ENCODE measurements at regions not wholly inside any gene's neighbourhood (a gene's known extent, or its start where the extent isn't known, plus 50 kb on each side); places are given as distances from the start of the nearest gene placed in this dataset.

DNA sequence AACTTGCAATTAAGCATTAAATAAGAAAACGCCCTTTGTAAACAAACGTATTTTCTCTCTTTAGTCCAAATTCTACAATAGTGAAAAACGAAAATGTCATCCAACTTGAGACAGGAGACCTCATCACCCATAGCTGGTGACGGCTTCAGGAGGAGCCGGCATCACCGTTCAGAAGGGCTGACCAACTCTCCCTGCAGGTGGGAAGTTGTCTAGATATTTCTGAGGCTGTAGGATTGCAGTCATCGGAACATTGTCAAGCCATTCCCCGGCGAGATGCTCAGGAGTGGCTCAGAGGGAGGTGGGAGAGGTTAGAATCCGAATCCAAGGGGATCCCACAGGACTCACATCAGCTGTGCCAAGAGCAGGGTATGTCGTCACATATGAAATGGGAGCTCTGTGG, 76.7 kb downstream of the RBFOX3 start:
- Histone ChIP-seq H3K27ac (no peak overlapping the region), H3K27me3 (peaks cover 0 to 3% of the 10 kb centered on the region in 2 donors), H3K9me3 (no peaks in the 10 kb centered on the region), H3K4me3 (no peak overlapping the region), H3K36me3 (replicated peaks in 1 of 2; ENCODE audit: insufficient read depth in 1 of 2, low read depth in 2 of 2) (no peaks in the 10 kb centered on the region), H3K4me1 (no peaks in the 10 kb centered on the region)
- intact Hi-C loops (cut with DNase I) = no loop called here
- ATAC-seq (no peak), DNase-seq (no peak)
- TF ChIP-seq CTCF (IDR thresholded peaks at IDR 0.05) = no peak
- no peak for TF ChIP-seq POLR2A (IDR thresholded peaks at IDR 0.05)
- WGBS, 2 donors = 52 to 57% methylated on average over 10 to 11 of the region's 11 CpGs

DNA sequence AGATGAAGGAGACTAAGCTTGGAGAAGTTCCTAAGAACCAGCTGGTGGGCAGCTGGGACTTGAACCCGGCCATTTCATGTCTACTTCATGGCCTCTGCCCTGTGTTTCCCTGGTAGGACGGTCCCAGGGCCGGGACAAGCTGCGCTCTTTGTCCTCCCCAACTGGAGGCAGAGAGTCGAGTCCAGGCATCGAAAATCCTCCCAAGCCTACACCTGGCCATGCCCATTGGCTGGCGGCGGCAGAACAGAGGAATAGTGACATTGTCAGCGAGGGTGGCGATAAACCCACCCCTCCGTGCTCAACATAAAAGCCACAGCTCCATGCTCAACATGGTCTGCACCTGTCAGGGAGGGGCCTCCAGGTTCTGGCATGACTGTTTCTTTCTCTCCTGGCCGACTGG, 77.7 kb downstream of the RBFOX3 start:
- ATAC-seq (no peak), DNase-seq (no peak)
- H3K36me3 ChIP-seq (replicated peaks in 1 of 2; ENCODE audit: insufficient read depth in 1 of 2, low read depth in 2 of 2) = no peaks in the 10 kb centered on the region
- H3K4me3 ChIP-seq = no peak overlapping the region
- peaks cover 0 to 3% of the 10 kb centered on the region in 2 donors for H3K27me3 ChIP-seq
- no peak overlapping the region for H3K27ac ChIP-seq
- H3K4me1 ChIP-seq = no peaks in the 10 kb centered on the region
- WGBS, 2 donors = 45 to 64% methylated on average over 3 to 12 of the region's 12 CpGs
- H3K9me3 ChIP-seq = no peaks in the 10 kb centered on the region
- intact Hi-C loops (cut with DNase I) = no loop called here
- TF ChIP-seq CTCF (IDR thresholded peaks at IDR 0.05) (no peak), POLR2A (IDR thresholded peaks at IDR 0.05) (no peak)

DNA sequence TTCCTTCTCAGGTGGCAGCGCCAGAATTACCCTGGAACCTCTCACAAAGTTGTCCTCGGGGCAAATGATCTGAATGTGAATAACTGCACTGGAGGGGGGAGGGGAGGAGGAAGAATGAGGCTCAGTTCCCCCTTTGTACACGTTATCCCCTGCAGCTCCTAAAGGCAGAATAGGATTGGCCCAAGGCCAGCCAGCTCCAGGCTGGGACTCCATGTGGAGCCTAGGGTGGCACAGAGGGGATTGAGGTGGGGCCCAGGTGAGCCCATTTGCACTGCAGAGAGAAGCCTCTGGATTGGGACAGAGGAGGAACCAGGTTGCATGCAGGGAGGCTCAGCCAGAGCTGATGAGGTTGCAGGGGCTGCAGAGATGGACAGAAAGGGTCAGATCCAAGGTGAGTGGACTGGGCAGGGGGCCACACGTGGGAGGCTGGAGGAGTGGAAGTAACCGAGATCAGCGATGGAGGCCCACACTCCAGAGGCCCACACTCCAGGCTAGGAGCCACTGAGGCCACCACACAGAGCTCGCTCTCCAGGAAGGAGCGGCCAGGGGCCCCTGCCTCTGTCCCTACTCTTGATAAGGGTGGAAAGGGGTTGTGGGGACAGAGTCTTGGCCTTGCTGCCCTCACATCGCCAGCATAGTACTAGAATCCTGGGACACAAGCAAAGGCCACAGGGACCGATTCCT, 78.6 kb downstream of the RBFOX3 start:
- H3K27me3 ChIP-seq = peaks cover 0 to 3% of the 10 kb centered on the region in 2 donors
- H3K9me3 ChIP-seq = no peaks in the 10 kb centered on the region
- no peak for DNase-seq
- intact Hi-C loops (cut with DNase I) = no loop called here
- no peak for ATAC-seq
- no peaks in the 10 kb centered on the region for H3K36me3 ChIP-seq (replicated peaks in 1 of 2; ENCODE audit: insufficient read depth in 1 of 2, low read depth in 2 of 2)
- no peak overlapping the region for H3K27ac ChIP-seq
- H3K4me1 ChIP-seq = no peaks in the 10 kb centered on the region
- TF ChIP-seq CTCF (IDR thresholded peaks at IDR 0.05) = no peak
- TF ChIP-seq POLR2A (IDR thresholded peaks at IDR 0.05) = no peak
- no peak overlapping the region for H3K4me3 ChIP-seq
- WGBS, 2 donors = 38 to 54% methylated on average over 4 to 10 of the region's 10 CpGs

DNA sequence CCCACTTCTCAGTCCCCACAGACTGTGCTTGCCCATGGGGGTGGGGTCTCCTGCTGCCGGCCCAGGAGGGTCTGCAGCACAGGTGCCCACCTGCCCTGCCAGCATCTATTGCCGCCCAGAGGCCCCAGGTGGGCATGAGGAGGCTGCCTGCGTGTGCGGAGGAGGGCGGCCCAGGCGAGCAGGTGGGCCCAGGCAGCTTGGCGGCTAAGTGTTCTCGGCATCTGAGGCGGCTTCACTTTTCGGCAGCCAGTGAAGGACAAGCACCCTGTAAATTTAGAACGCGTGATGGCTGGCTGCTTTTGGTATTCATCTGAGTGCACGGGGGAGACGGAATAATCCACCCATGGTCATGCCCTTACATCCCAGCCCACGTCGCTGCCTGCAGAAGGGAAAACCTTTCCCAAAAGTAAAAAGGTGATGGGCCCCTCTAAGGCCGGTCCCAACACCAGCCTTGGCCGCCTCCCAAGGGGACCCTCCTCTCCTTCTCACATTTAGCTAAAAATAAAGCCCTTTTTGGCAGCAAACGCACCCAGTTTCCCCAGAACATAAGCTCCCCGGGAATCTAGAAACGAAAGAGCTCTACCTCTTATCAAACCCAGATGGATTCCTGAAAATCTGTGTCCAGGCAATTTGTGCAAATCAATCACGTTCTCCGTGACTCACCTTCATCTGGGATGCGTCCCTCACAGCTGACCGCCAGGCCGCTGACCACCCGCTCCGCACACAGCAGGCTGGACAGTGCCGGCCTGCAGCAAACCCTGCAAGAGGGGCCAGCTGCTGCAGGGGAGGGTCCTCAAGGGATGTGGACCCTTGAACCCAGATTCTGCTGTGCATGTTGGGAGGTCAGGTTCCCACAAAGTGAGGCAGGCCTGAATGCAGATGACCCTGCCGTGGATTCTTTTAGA, 79.4 kb downstream of the RBFOX3 start:
- 55 to 67% methylated on average over 21 to 30 of the region's 30 CpGs for WGBS, 2 donors
- DNase-seq (no peak), ATAC-seq (no peak)
- intact Hi-C loops (cut with DNase I) = no loop called here
- Histone ChIP-seq H3K9me3 (no peaks in the 10 kb centered on the region), H3K4me1 (no peaks in the 10 kb centered on the region), H3K4me3 (no peak overlapping the region), H3K27me3 (peaks cover 0 to 3% of the 10 kb centered on the region in 2 donors), H3K27ac (no peak overlapping the region), H3K36me3 (replicated peaks in 1 of 2; ENCODE audit: insufficient read depth in 1 of 2, low read depth in 2 of 2) (no peaks in the 10 kb centered on the region)
- TF ChIP-seq CTCF (IDR thresholded peaks at IDR 0.05) (no peak), POLR2A (IDR thresholded peaks at IDR 0.05) (no peak)

Data from body of pancreas (tissue), 4 donors.